GM10266 (cell line): ENCODE measurements at regions not wholly inside any gene's neighbourhood (a gene's known extent, or its start where the extent isn't known, plus 50 kb on each side); places are given as distances from the start of the nearest gene placed in this dataset.

ENCODE experiments used
- DNase-seq: peaks from one replicate; pipeline ENCODE4 v3.0.0; 2012; ENCODE audit errors: extremely low spot score
- TF ChIP-seq, protein P1 (sequence below): IDR thresholded peaks from 2 replicates; pipeline ENCODE4 v1.5.1; 2012; ENCODE audit warnings: mild to moderate bottlenecking, low read depth; ENCODE audit not compliant: control insufficient read depth, insufficient read depth; ENCODE audit errors: missing control alignments

DNA sequence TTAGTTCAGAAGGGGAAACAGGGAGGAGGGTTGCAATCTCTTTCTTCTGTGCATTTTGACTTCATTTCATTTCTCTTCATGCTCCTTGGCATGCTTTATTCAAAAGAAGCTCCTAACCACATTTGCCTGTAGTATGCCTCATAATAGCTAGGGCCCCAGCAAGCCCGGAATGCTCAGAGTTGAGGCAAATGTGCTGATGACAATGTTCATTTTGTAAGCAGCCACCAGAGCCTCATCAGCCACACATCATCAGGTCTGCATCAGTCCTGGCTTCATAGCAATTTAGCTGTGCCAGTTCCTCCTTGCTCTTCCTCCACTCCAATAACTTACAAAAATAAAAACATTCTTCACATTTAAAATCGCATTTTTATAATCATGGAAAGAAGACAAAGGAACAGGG, 65.4 kb upstream of the MMADHC start:
- TF ChIP-seq, protein P1, sequence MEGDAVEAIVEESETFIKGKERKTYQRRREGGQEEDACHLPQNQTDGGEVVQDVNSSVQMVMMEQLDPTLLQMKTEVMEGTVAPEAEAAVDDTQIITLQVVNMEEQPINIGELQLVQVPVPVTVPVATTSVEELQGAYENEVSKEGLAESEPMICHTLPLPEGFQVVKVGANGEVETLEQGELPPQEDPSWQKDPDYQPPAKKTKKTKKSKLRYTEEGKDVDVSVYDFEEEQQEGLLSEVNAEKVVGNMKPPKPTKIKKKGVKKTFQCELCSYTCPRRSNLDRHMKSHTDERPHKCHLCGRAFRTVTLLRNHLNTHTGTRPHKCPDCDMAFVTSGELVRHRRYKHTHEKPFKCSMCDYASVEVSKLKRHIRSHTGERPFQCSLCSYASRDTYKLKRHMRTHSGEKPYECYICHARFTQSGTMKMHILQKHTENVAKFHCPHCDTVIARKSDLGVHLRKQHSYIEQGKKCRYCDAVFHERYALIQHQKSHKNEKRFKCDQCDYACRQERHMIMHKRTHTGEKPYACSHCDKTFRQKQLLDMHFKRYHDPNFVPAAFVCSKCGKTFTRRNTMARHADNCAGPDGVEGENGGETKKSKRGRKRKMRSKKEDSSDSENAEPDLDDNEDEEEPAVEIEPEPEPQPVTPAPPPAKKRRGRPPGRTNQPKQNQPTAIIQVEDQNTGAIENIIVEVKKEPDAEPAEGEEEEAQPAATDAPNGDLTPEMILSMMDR = no peak

DNA sequence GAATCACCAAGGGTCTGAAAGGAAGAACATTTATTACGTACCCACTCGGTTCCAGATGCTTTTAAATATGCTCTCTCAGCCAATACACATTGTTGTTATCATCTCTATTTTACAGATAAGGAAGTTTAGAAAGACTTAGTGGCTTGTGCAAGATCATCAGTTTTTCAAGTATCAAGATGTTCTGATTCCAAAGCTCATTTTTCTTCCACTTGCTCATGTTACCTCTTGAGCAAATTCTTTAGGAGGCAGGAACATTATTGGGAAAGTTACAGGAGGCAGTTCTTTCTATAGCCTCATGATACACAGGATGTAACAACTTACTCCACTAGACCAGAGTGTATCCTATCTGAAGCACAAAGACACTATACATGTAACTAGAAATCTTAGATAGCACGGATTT, 65.0 kb upstream of the MMADHC start:
- TF ChIP-seq, protein P1 = no peak
- DNase-seq = no peak

More for the DNA sequence above, 65.4 kb upstream of the MMADHC start:
- no peak for DNase-seq

DNA sequence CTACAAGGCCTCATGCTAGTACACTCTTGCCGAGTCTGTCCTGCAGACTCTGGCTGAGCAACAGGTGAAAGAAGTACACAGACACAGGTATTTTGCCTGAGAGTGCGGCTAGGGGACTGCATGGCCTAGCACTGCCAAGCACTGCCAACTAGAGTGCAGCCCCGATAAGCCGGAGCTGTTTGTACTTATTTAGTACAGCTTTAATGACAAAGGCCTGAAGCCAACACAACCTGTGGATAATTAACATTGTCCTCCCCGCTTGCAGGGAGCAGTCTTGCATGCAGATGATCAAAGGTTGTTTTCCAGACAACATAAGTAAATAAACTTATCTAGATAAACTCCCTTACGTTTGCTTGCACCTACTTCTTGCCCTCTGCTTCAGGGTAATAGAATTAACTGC, 63.7 kb upstream of the MMADHC start:
- TF ChIP-seq, protein P1 = no peak

DNA sequence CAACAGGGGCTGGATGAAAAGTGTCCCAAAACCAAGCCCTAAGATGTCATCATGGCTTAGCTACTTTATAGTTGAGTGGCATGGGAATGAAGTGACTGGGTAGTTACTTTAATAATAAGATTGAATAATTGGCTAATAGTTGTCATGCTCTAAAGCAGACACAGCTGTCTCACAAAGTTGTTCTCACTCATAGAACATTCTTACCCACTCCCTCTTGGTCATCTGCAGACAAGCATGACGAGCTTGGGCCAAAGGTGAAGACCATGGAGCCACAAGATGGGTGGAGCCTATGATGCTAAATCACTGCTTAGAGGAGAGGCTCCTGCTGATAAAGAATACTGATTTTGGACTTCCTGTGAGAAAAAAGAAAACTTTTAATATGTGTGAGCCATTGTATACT, 62.4 kb upstream of the MMADHC start:
- TF ChIP-seq, protein P1 = no peak
- no peak for DNase-seq

More for the DNA sequence above, 63.7 kb upstream of the MMADHC start:
- DNase-seq = no peak

DNA sequence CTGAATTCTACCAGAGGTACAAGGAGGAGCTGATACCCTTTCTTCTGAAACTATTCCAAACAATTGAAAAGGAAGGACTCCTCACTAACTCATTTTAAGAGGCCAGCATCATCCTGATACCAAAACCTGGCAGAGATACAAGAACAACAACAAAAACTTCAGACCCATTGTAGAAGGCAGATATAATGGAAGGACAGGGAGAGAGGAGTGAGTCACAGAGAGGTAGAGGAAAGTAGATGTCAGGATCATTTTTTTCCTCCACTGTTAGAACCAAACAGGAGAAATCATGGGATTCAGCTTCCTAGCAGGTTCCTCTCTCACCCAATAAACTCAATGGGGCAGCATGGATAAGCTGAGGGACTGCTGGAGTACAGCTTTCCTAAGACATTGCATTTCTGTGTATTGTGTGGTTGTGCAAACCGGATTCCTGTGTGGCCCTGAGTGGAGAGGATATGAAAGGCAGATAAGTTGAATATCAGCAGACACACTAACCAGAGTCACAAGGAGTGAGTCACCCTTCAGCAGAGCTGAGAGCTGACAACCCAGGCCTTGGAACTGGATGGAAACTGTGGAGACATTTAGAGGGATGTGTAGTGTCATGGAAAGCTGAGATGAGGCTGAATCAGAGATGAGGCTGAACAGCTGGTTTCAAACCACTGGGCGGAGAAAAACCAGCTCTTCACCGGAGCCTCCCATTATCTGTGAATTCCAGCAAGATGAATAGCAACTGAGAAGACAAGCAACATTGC, 60.9 kb upstream of the MMADHC start:
- TF ChIP-seq, protein P1 = no peak
- DNase-seq = no peak

DNA sequence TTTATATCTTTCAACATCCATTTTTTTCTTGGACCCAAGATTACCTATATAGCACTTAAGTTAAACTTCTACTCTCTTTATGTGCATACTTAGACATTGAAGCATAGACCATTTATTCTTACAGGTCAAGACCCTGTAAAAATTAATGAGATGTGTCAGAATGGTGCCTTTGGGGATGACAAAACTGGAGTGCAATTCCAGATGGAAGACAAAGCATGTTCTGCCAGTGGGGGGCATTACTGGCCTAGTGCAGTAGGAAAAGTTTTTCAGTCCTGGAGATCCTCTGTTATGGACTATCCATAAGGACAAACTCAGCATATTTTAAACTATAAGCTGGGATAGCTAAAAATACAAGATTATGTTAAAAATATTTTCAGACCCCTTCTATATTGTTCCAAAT, 57.8 kb upstream of the MMADHC start:
- no peak for DNase-seq
- TF ChIP-seq, protein P1 = no peak
